ENCODE measurements at regions not wholly inside any gene's neighbourhood (a gene's known extent, or its start where the extent isn't known, plus 50 kb on each side); places are given as distances from the start of the nearest gene placed in this dataset.
"Not testable (repeated sequence)": the region's sequence is repeated elsewhere in the genome, so short reads cannot be mapped to it uniquely, and the experiment has no call there.

GRCh38 chr7:108818742-108819141 lies 249.1 kb downstream of the DNAJB9 start:
- DNase-seq, result no peak

DNA sequence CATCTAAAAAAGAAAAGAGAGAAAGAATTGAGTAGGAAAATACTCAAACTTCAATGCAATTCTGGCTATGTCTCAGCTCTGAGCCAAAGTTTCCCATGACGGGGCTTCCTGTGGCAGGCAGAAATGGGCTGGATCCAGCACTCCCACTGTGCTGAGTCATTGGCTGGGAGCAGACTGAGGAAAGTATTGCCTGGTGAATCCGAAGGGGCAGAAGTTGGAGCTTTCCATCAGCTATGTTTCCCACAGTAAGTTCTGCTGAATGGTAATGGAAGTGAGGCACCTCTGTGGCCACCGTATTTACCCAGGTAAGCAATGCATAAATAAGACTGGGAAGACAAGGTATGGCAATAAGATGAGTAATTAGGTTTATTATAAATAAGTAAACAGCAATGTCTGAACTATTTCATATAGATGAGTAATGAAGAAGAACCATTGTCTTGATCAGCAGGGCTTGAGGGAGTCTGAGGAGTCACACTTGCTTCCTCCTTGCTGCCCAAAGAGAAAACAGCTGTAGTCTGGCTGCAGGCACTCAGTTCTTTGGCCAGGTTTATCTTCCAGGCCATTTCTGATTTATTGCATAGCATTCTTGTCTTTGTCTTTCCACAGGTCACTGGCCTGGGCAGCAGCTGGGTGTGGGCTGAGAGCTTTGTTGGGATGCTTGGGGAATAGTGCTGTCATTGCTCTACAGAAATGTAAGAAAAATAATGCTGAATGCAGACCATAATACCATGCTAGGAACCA lies 255.3 kb downstream of the DNAJB9 start:
- DNase-seq, result peak; percentile 21

GRCh38 chr7:108825581-108825909 lies 255.9 kb downstream of the DNAJB9 start:
- no peak for DNase-seq

DNA sequence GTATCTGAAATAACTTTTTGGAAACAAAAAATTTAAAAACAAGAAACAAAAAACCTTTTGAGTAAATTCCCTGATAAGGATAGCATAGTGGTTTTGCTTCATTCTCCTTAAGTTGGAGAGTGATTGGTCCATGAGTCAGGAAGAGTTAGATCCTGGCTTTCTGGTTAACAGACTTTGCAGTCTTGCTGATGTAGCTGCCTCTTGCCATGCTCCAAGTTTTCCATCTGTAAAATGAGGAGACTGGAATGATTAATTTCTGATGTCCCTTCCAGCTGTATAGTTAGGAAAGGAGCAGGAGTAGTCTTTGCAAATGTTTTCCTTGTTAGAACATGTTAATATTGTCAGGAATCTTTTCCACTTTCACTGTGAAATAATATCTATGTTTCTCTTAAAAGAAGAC lies 266.6 kb downstream of the DNAJB9 start:
- DNase-seq, result no peak

- no peak for DNase-seq
Measured at GRCh38 chr7:108838198-108838597, 268.5 kb downstream of the DNAJB9 start.

DNA sequence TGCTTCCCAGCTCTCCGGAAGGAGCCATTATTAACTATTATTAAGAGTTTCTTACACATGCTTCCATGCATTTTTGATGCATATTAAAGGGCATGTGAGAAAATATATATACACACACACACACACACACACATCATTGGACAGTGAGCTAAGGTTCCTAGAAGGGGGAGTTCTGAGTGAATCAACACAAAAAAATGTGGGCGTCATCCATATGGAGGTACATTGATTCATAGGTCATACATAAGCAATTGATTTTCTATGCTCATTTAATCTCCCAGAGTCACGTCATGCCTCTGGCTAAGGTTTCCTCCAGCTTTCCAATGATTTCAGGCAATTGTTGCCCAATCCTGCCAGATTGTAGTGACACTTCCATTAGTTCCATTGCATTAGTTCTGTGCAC lies 269.4 kb downstream of the DNAJB9 start:
- no peak for DNase-seq

DNA sequence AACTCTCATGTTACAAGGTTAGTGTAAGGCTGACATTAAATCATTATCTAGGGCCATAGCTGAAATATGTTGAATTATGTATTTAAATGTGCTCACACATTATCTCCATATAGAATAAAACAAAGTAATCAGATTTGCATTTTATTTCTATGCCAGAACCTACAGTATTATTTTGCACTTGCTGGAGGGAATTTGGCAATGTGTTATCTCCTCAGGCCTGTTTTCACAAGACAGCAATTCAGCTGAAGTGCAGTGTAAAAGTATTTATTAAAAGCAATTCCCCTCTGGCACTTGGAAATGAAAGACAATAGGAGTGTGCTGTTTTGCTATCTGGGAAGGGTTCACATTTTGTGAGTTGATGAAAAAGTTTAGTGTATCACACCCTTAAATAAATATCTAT lies 276.3 kb downstream of the DNAJB9 start:
- DNase-seq, result no peak

GRCh38 chr7:108846471-108846870 lies 276.8 kb downstream of the DNAJB9 start:
- DNase-seq, result no peak

- no peak for DNase-seq
Measured at GRCh38 chr7:108848486-108848885, 278.8 kb downstream of the DNAJB9 start.

DNA sequence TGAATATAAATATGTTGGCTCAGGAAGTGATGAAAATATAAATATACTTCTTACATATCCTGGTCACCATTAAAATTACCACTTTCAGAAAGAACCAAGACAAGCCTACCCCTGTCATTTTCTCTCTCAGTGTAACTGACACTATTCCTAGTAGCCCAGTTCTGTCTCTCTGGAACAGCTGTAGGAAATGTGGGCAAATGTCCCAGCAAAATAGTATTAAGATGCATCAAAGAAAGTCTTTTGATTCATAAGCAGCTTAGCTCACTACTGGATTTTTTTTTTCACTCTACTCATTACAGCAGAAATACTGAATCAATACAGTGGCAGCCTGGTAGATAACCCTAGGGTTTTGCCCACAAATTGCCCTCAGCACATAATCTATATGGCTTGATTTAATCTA lies 290.9 kb downstream of the DNAJB9 start:
- DNase-seq, result no peak

DNA sequence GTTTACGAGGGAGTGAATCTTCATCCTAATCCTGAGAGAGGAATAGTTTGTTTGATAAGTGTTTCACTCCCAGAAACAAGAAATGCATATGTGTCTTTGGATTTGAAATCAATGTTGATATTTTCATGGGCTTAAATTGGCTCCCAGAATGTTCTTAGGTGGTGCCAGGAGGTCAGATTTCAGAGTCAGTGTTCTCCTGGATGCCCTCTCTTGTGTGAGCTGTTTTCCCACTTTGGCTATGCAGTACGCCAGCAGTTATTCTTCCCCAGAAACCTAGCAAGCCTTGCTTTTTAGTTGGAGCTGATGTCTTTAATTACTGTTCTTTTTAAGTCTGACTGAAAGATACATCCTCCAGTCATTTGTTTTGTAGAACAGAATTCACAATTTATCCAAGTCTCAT lies 291.4 kb downstream of the DNAJB9 start:
- no peak for DNase-seq

DNA sequence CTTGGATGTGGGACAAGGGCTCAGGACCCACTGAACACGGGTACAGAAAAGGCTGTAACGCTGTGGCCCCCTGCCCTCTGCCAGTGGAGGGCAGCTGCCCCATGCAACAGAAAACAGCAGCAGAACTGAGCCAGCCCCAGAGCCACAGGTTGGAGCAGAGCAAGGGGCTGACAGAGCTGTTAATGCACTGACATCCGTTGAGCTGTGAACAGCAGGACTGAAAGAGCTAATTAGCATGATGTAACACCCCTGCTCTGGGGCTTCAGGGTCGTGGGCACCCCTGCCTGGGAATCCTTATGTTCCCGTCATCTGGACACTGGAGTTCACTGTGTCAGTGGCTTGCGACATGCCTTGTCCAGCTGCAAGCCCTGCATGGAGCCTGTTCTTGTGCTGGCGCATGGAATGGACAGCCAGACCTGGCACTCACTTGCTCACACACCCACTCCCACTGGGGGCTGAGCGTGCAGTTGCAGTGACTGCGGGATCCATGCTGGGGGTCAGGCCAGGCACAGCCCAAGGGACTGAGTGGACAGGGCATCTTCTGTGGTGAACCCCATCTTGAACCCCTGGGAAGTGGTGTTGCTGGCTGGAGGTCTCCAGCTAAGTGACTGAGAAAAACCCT lies 293.7 kb downstream of the DNAJB9 start:
- DNase-seq, result no peak

- DNase-seq, result no peak
Measured at GRCh38 chr7:108869070-108869469, 299.4 kb downstream of the DNAJB9 start.

DNA sequence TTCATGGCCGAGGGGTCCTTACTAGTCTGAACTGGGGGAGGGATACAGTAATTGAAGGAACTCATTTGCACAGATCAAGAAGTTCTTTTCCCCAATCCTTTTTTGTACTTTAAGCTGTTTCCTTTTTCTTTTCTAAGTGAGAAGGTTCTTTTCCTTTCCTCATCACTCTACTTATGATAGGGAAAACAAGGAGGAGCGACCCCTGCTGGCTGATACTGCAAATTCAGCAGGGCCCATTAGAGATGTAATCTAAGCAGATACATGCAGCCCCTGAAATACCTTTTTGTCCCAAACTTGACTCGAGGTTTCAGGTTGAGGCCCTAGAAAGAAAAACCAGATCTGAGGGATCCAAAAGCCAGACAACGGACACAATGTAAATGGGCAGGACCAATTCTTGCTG lies 305.5 kb downstream of the DNAJB9 start:
- DNase-seq, result no peak

DNA sequence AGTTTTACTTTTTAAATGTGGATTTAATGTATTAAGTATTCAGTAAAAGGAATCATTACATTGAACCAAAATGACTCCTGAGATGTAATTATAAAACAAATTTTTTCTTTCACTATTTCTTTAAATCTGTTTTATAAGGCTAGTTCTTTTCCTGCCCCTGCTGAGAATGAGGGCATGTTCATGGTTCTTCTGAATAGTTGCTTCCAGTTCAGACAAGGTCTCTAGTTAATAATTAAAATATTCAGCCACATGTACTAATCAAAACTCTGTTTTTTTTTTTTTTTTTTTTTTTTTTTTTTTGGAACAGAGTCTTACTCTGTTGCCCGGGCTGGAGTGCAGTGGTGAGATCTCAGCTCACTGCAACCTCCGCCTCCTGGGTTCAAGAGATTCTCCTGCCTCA lies 321.2 kb downstream of the DNAJB9 start:
- no peak for DNase-seq

GRCh38 chr7:108908456-108908855 lies 338.8 kb downstream of the DNAJB9 start:
- no peak for DNase-seq

DNA sequence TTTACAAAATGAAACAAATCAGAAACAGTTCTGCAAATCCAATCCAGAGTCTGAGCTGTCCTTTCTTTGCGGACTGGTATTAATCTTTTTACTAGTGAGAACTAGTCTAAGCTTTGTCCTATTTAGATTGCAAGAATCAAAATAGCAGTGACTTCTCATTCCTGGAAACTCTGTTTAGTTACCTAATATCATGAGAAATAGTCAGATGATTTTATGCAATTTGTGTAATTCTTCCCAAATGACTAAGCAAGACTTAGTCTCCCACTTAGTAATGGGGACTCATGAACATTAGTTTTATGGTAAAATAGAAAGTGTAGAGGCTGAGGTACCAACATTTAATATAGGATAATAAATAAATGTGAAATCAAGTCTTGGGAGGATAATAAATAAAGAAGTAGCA lies 341.3 kb downstream of the DNAJB9 start:
- no peak for DNase-seq

- DNase-seq, result no peak
Measured at GRCh38 chr7:108920490-108920889, 350.8 kb downstream of the DNAJB9 start.

GRCh38 chr7:108943048-108943447 lies 373.4 kb downstream of the DNAJB9 start:
- not testable (repeated sequence) for DNase-seq

DNA sequence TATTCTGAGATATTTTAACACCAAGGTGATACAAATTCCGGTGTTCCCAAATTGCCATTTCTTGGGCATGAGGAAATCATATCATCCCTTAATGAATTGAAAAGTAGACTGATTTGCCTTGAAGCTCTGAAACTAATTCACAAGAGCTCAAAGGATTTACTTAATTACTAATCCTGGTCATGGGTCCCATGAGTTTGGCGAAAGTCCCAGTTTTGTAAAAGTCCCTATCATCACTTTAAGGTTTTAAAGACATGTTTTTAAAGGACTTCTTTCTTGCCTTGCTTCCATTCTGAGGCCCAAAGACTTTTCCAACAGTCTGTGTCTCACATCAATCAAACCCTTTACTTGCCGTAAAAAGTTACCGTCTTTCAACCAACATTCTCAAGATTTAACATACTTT lies 377.9 kb downstream of the DNAJB9 start:
- DNase-seq, result no peak

DNA sequence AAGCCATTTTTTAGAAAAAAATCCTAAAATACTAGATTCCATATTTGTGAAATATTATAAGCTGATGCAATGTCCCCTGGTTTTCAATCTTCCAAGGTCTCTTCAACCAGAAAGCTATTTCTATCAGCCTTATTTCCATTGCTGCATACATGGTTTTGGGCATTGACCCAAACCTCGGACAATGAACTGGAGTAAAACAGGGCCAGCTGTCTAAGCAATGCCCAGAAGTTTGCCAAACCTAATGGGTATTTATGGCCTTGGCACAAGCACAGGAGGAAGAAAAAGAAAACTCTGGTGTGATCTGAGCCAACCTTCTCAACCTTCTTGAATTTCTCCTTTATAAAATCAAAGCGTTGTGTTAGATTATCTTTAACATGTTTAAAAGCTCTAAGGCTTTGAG lies 402.3 kb downstream of the DNAJB9 start:
- DNase-seq, result no peak

DNA sequence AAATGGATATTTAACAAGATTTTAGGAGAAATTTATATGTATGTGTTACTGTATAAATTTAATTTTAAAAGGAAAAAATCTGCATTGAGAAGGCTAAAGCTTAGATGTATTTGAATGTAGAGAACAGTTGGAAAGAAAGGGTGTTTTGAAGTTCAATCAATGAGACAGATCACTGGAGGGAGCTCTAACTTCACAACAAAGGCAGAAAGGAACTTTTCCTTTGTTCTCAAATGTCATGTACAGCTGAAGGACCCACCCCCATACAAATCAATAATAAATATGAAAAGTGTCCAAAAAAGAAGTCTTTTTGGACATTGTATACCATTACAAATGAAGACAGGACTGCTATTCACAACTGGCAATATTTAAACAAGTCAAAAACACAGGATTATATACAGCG lies 403.4 kb downstream of the DNAJB9 start:
- no peak for DNase-seq

DNA sequence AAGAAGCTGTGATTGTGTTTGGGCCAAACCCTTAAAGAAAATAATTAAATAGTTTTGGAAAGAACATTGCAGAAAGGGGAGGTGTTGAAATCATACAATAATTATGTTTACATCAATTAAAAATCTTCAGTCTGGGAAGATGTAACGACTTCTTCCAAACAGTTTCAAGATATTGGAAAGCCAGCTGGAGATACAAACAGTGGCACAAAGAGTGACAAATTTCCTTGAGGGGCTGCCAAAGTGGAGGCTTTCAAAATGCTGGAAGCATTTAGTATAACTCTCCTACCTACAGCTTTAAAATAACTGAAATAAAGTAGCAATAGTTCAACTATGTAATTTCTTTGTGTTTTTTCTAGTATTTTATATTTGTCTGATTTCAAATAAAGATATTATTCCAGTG lies 405.0 kb downstream of the DNAJB9 start:
- DNase-seq, result no peak

DNA sequence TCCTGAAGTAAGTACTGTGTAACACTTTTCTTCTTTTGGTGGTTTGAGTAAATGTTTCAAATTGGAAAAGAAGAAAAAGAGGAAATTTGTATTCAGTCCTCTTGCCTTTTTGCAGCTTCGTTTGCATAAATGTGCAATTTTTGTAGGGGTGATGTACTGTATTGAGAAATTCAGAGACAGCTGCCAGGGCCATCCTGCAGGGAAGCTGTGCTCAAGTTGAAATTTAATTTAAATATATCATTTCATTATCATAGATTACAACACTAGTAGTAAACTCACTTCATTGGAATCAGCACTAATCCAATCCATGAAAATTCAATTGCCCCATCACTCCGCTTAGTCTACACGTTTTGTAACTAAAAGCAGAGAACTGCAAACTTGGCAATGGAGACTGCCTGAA lies 415.4 kb downstream of the DNAJB9 start:
- DNase-seq, result no peak

DNA sequence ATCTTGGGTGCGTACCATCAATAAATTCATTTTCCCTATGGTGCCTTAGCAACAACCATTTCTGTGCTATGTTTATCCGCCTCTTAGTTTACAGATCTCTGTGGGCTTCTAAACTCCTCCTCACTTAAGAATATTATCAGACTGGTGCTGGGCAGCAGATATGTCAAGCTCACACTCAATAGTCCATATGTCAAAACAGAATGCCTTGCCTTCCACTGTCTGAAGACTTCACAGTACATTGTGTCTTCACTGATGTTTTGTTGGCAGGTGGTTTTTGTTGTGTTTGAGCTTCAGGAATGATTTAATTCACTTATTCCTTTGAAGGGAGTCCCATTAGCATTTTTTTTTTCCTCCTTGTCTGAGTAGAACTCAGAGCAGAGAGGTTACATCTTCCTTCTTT lies 419.6 kb downstream of the DNAJB9 start:
- DNase-seq, result no peak
